ENCODE measurements at regions not wholly inside any gene's neighbourhood (a gene's known extent, or its start where the extent isn't known, plus 50 kb on each side); places are given as distances from the start of the nearest gene placed in this dataset.

GRCh38 chr7:98500764-98501163 lies 99.9 kb upstream of the BAIAP2L1 start:
- Histone ChIP-seq H3K36me3 (ENCODE audit: insufficient read depth, low read length) (no peaks in the 10 kb centered on the region), H3K4me3 (ENCODE audit: low read length) (no peak overlapping the region), H3K27ac (ENCODE audit: low read length) (no peak overlapping the region), H3K79me2 (replicated peaks; ENCODE audit: insufficient read depth, low read length) (no peaks in the 10 kb centered on the region), H3K9me2 (ENCODE audit: insufficient read depth, low read length) (no peaks in the 10 kb centered on the region), H2AFZ (ENCODE audit: low read depth, low read length) (no peak overlapping the region), H3K9me3 (ENCODE audit: low read length) (no peaks in the 10 kb centered on the region), H3K27me3 (ENCODE audit: insufficient read depth, low read depth, low read length) (no peaks in the 10 kb centered on the region), H4K20me1 (ENCODE audit: insufficient read depth) (no peaks in the 10 kb centered on the region), H3F3A (ENCODE audit: insufficient read depth, low read length, poor library complexity, severe bottlenecking) (no peaks in the 10 kb centered on the region), H3K4me2 (ENCODE audit: low read length) (no peak overlapping the region), H3K9ac (ENCODE audit: low read length) (no peak overlapping the region)
- TF ChIP-seq RAD21 (conservative IDR thresholded peaks at IDR 0.05) (no peak), CTCF (IDR thresholded peaks at IDR 0.05; ENCODE audit: poor library complexity, severe bottlenecking) (no peak), EP300 (conservative IDR thresholded peaks at IDR 0.05; ENCODE audit: poor library complexity, severe bottlenecking) (no peak), SMC3 (conservative IDR thresholded peaks at IDR 0.05; ENCODE audit: poor library complexity) (no peak), EZH2 (IDR thresholded peaks at IDR 0.05; ENCODE audit: borderline replicate concordance, insufficient read depth, low read length, poor library complexity, severe bottlenecking) (no peak), MXI1 (conservative IDR thresholded peaks at IDR 0.05; ENCODE audit: poor library complexity, severe bottlenecking) (no peak), POLR2AphosphoS5 (IDR thresholded peaks at IDR 0.05) (no peak), TAF1 (IDR thresholded peaks at IDR 0.05; ENCODE audit: low read depth) (no peak)
- TF ChIP-seq, protein P1, sequence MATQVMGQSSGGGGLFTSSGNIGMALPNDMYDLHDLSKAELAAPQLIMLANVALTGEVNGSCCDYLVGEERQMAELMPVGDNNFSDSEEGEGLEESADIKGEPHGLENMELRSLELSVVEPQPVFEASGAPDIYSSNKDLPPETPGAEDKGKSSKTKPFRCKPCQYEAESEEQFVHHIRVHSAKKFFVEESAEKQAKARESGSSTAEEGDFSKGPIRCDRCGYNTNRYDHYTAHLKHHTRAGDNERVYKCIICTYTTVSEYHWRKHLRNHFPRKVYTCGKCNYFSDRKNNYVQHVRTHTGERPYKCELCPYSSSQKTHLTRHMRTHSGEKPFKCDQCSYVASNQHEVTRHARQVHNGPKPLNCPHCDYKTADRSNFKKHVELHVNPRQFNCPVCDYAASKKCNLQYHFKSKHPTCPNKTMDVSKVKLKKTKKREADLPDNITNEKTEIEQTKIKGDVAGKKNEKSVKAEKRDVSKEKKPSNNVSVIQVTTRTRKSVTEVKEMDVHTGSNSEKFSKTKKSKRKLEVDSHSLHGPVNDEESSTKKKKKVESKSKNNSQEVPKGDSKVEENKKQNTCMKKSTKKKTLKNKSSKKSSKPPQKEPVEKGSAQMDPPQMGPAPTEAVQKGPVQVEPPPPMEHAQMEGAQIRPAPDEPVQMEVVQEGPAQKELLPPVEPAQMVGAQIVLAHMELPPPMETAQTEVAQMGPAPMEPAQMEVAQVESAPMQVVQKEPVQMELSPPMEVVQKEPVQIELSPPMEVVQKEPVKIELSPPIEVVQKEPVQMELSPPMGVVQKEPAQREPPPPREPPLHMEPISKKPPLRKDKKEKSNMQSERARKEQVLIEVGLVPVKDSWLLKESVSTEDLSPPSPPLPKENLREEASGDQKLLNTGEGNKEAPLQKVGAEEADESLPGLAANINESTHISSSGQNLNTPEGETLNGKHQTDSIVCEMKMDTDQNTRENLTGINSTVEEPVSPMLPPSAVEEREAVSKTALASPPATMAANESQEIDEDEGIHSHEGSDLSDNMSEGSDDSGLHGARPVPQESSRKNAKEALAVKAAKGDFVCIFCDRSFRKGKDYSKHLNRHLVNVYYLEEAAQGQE (IDR thresholded peaks at IDR 0.05; ENCODE audit: borderline replicate concordance), result no peak

DNA sequence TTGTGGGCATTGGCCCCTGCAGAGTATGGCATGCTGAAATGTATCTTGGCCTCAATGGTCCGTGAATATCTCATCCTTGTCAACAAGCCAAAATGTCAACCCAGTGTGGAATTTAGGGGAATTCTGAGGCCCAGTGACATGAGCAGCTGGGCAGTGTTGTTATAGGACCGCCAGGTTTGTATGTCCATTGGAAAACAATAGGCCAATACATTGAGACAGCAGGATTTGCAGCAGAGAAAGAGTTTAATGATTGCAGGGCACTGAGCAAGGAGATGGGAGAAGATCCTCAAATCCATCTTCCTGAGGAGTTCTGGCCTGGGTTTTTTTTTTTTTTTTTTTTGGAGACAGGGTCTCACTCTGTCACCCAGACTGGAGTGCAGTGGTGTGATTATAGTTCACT lies 95.7 kb upstream of the BAIAP2L1 start:
- no peaks in the 10 kb centered on the region for H3K27me3 ChIP-seq (ENCODE audit: insufficient read depth, low read depth, low read length)
- H3K4me3 ChIP-seq (ENCODE audit: low read length), result no peak overlapping the region
- H3K4me2 ChIP-seq (ENCODE audit: low read length), result no peak overlapping the region
- no peaks in the 10 kb centered on the region for H4K20me1 ChIP-seq (ENCODE audit: insufficient read depth)
- no peaks in the 10 kb centered on the region for H3F3A ChIP-seq (ENCODE audit: insufficient read depth, low read length, poor library complexity, severe bottlenecking)
- H3K36me3 ChIP-seq (ENCODE audit: insufficient read depth, low read length), result no peaks in the 10 kb centered on the region
- no peak overlapping the region for H2AFZ ChIP-seq (ENCODE audit: low read depth, low read length)
- H3K79me2 ChIP-seq (replicated peaks; ENCODE audit: insufficient read depth, low read length), result no peaks in the 10 kb centered on the region
- H3K9ac ChIP-seq (ENCODE audit: low read length), result no peak overlapping the region
- no peak overlapping the region for H3K27ac ChIP-seq (ENCODE audit: low read length)
- no peaks in the 10 kb centered on the region for H3K9me2 ChIP-seq (ENCODE audit: insufficient read depth, low read length)
- TF ChIP-seq, protein P1 (IDR thresholded peaks at IDR 0.05; ENCODE audit: borderline replicate concordance), result no peak
- TF ChIP-seq POLR2AphosphoS5 (IDR thresholded peaks at IDR 0.05) (no peak), EP300 (conservative IDR thresholded peaks at IDR 0.05; ENCODE audit: poor library complexity, severe bottlenecking) (no peak), EZH2 (IDR thresholded peaks at IDR 0.05; ENCODE audit: borderline replicate concordance, insufficient read depth, low read length, poor library complexity, severe bottlenecking) (no peak), SMC3 (conservative IDR thresholded peaks at IDR 0.05; ENCODE audit: poor library complexity) (no peak), MXI1 (conservative IDR thresholded peaks at IDR 0.05; ENCODE audit: poor library complexity, severe bottlenecking) (no peak), TAF1 (IDR thresholded peaks at IDR 0.05; ENCODE audit: low read depth) (no peak)
- H3K9me3 ChIP-seq (ENCODE audit: low read length), result no peaks in the 10 kb centered on the region
